NT2/D1 (cell line): ENCODE measurements at regions not wholly inside any gene's neighbourhood (a gene's known extent, or its start where the extent isn't known, plus 50 kb on each side); places are given as distances from the start of the nearest gene placed in this dataset.

ENCODE experiments used
- DNase-seq: peaks from one replicate; pipeline ENCODE4 v3.0.0-alpha.2; 2011; ENCODE audit warnings: low read depth, low spot score
- H3K27me3 ChIP-seq: 2 replicates; pipeline ENCODE4 v1.6.0; 2011; ENCODE audit warnings: mild to moderate bottlenecking; ENCODE audit not compliant: insufficient read length, insufficient read depth
- H3K36me3 ChIP-seq: 2 replicates; pipeline ENCODE4 v1.6.1; 2011; ENCODE audit warnings: mild to moderate bottlenecking, low read length, mixed read lengths; ENCODE audit not compliant: insufficient read depth, insufficient read length
- H3K4me1 ChIP-seq: 2 replicates; pipeline ENCODE4 v1.5.1; 2011; ENCODE audit not compliant: insufficient read depth, insufficient read length
- H3K4me3 ChIP-seq: 2 replicates; pipeline ENCODE4 v1.5.1; 2011; ENCODE audit warnings: low read depth; ENCODE audit not compliant: insufficient read length
- H3K9ac ChIP-seq: 2 replicates; pipeline ENCODE4 v1.6.0; 2011; ENCODE audit warnings: low read depth; ENCODE audit not compliant: insufficient read length
- H3K9me3 ChIP-seq: 2 replicates; pipeline ENCODE4 v1.5.1; 2011; ENCODE audit warnings: mild to moderate bottlenecking, low read length; ENCODE audit not compliant: insufficient read depth
- SUZ12 ChIP-seq: IDR thresholded peaks from 2 replicates; pipeline ENCODE4 v1.6.1; 2011; ENCODE audit not compliant: insufficient read length, insufficient read depth; ENCODE audit errors: extremely low read depth
- YY1 ChIP-seq: IDR thresholded peaks from 2 replicates; pipeline ENCODE4 v1.6.1; 2011; ENCODE audit not compliant: insufficient read length, insufficient read depth
- ZNF274 ChIP-seq: IDR thresholded peaks from 2 replicates; pipeline ENCODE4 v1.6.1; 2011; ENCODE audit warnings: mild to moderate bottlenecking, low read depth, low read length

DNA sequence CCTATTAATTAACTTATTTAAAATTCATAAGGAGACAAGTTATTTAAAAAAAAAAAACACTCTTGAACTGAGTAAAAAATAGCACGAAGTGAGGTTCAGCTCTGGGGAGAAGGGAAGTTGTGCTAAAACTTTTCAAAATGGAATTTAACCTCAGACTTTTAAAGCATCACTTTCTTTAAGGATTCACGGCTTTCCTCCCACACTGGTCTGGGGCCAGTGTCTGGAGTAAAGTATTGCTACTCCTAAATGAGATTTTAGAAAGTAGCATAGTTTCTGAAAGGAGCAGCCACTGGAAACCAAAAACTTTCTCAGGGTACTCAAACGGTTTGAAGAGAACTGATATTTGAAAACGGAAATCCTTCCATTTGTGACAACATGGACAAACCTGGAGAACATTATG, 97.7 kb upstream of the CYP1B1 start:
- TF ChIP-seq YY1 = no peak
- no peak for TF ChIP-seq SUZ12
- TF ChIP-seq ZNF274 = no peak
- no peaks in the 10 kb centered on the region for H3K36me3 ChIP-seq
- H3K9me3 ChIP-seq = no peaks in the 10 kb centered on the region
- H3K27me3 ChIP-seq = no peaks in the 10 kb centered on the region
- H3K4me3 ChIP-seq = no peak overlapping the region
- no peaks in the 10 kb centered on the region for H3K4me1 ChIP-seq
- no peak overlapping the region for H3K9ac ChIP-seq
- DNase-seq = no peak

DNA sequence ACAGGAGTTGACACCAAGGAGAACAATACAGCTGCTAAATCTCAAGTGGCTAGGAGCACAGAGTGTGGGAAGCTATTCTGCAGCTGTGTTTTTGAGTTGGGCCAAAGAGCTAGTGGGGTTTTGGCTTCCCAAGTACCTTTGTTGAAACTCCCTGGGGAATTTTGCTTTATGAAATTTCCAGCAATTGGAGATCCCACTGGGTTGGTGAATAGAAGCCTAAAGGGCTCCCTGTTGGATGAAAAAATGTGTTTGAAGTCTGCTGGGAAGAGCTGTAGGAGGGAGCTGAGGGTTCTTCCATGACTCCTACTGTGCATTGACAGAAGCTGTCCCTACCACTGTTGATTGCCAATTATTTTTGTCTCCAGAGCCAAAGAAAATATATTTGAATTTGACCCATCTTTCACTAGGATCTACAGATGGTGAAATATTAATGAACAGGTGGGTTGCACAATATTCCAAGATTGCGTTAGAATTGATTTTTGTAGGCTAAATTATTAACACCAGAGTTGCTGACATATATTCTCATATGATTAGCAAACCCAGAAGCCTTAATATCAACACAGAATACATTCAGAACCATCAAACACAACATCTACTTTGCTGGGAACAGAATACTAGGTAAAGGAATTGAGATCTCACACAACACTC, 95.4 kb upstream of the CYP1B1 start:
- TF ChIP-seq SUZ12 (no peak), ZNF274 (no peak), YY1 (no peak)
- Histone ChIP-seq H3K9ac (no peak overlapping the region), H3K4me3 (no peak overlapping the region), H3K36me3 (no peaks in the 10 kb centered on the region), H3K27me3 (no peaks in the 10 kb centered on the region), H3K4me1 (no peaks in the 10 kb centered on the region), H3K9me3 (no peaks in the 10 kb centered on the region)
- no peak for DNase-seq

DNA sequence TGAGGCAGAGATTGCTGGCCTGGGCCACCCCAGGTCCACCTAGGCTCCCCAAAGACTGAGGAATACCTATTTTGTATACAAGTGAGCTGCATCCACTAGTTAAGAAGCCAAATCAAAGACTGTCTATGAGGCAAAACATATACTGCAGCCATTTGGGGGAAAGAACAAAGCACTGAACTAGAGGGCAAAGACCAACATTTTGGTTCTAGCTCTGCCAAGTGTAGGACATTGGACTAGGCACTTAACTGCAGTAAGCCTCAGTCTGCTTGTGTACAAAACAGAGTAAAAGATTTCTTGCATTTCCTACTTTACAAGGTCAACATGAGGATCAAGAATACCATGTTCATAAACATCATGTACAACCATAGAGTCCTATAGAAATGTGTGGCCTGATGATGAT, 94.8 kb upstream of the CYP1B1 start:
- no peak for DNase-seq
- Histone ChIP-seq H3K4me1 (no peaks in the 10 kb centered on the region), H3K36me3 (no peaks in the 10 kb centered on the region), H3K9me3 (no peaks in the 10 kb centered on the region), H3K9ac (no peak overlapping the region), H3K4me3 (no peak overlapping the region), H3K27me3 (no peaks in the 10 kb centered on the region)
- TF ChIP-seq ZNF274 (no peak), YY1 (no peak), SUZ12 (no peak)

GRCh38 chr2:38170067-38170466, 94.1 kb upstream of the CYP1B1 start:
- Histone ChIP-seq H3K36me3 (no peaks in the 10 kb centered on the region), H3K9ac (no peak overlapping the region), H3K4me3 (no peak overlapping the region), H3K9me3 (no peaks in the 10 kb centered on the region), H3K4me1 (no peaks in the 10 kb centered on the region), H3K27me3 (no peaks in the 10 kb centered on the region)
- TF ChIP-seq ZNF274 = no peak
- no peak for TF ChIP-seq YY1
- no peak for TF ChIP-seq SUZ12
- DNase-seq = no peak

DNA sequence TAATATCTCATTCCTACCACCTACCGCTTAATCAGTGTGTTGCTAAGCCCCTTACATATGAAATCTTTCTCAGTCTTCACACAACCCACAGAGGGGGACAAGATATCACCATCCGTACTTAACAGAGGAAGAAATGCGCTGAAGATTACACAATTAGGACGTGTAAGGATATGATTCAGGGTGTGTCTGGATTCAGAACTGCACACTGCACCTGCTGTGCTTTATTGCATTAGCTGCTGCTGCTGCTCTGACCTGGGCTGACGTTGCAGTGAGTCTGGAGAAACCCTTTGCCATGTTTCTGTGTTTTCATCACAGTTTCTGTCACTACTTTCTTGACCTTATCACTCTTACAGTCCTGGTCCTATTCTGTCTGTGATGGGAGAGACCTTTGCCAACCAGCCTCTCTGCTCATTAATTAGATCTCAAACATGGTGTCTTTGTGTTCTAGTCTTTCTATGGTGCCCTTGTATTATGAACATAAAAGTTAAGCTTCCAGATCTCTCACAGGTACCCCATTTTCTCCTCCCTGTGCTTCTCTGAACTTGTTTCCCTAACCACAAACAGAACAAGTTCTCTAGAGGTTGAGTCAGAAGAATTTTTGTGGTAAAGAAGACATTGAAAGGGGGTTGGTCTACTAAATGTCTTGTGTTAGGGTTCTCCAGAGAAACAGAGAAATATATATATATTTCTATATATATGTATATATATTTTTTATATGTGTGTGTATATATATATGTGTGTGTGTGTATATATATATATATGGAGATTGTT, 92.9 kb upstream of the CYP1B1 start:
- Histone ChIP-seq H3K36me3 (no peaks in the 10 kb centered on the region), H3K4me1 (peaks cover 1% of the 10 kb centered on the region), H3K27me3 (no peaks in the 10 kb centered on the region), H3K4me3 (no peak overlapping the region), H3K9ac (no peak overlapping the region), H3K9me3 (no peaks in the 10 kb centered on the region)
- TF ChIP-seq YY1 (no peak), SUZ12 (no peak), ZNF274 (no peak)
- DNase-seq = no peak

DNA sequence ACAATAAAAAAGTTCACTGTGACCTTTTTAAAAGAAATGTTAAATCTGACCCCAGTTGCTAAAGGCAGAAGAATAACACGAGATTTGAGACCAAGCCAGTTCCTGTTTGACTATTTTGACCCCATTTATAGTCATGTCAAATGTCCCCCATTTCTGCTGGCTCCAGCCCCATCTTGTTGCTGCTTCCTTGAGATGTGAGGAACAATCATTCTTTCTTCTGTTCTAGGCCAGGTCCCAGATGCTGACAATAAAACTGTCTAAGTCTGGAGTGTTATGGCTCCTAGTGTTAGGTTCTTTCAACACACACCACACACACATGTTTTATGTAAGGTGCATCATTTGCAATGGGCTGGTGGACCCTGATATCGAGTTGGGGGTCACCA, 92.0 kb upstream of the CYP1B1 start:
- Histone ChIP-seq H3K9ac (no peak overlapping the region), H3K27me3 (no peaks in the 10 kb centered on the region), H3K9me3 (no peaks in the 10 kb centered on the region), H3K4me3 (no peak overlapping the region), H3K36me3 (no peaks in the 10 kb centered on the region), H3K4me1 (peaks cover 1% of the 10 kb centered on the region)
- DNase-seq = no peak
- TF ChIP-seq ZNF274 = no peak
- TF ChIP-seq SUZ12 = no peak
- TF ChIP-seq YY1 = no peak

- DNase-seq = no peak
- H3K27me3 ChIP-seq = no peaks in the 10 kb centered on the region
- no peak overlapping the region for H3K9ac ChIP-seq
- TF ChIP-seq YY1 = no peak
- TF ChIP-seq SUZ12 = no peak
- no peak for TF ChIP-seq ZNF274
- no peaks in the 10 kb centered on the region for H3K36me3 ChIP-seq
- no peaks in the 10 kb centered on the region for H3K9me3 ChIP-seq
- no peak overlapping the region for H3K4me3 ChIP-seq
- peaks cover 1% of the 10 kb centered on the region for H3K4me1 ChIP-seq
Observed at GRCh38 chr2:38165698-38166097, 89.7 kb upstream of the CYP1B1 start.
